Activated B cell treated with CpG ODN at 0.5 μM for 24 hours (primary cell): ENCODE measurements at regions not wholly inside any gene's neighbourhood (a gene's known extent, or its start where the extent isn't known, plus 50 kb on each side); places are given as distances from the start of the nearest gene placed in this dataset.

ENCODE experiments used
- ATAC-seq: fragments of 200-7000 bp; cut with Tn5 transposase; one replicate; pipeline ENCODE4 v1.10.0; 2021; ENCODE audit warnings: low read depth, mild to moderate bottlenecking, moderate library complexity
- CTCF ChIA-PET: fragments of 350-600 bp; sonication (Branson Sonifier 250); formaldehyde crosslinking; loops from one replicate; lab custom pipeline; 2021; ENCODE audit warnings: antibody characterized with exemption; lab: Charles Lee
- POLR2A ChIA-PET: fragments of 350-600 bp; sonication (Branson Sonifier 250); formaldehyde crosslinking; loops from one replicate; lab custom pipeline; 2021; ENCODE audit warnings: antibody characterized with exemption; lab: Charles Lee
- DNase-seq: peaks from one replicate; pipeline ENCODE4 v3.0.0; 2022
- H3K27ac Mint-ChIP-seq: one replicate; pipeline ENCODE4 v1.8.0; 2020; ENCODE audit warnings: mixed read lengths
- H3K27me3 Mint-ChIP-seq: one replicate; pipeline ENCODE4 v1.8.0; 2021; ENCODE audit warnings: mixed read lengths
- H3K36me3 Mint-ChIP-seq: one replicate; pipeline ENCODE4 v1.8.0; 2021; ENCODE audit warnings: low read depth, mixed read lengths
- H3K4me1 Mint-ChIP-seq: one replicate; pipeline ENCODE4 v1.8.0; 2021; ENCODE audit warnings: mixed read lengths
- H3K4me3 Mint-ChIP-seq: one replicate; pipeline ENCODE4 v1.8.0; 2020; ENCODE audit warnings: mild to moderate bottlenecking, mixed read lengths
- H3K9me3 Mint-ChIP-seq: one replicate; pipeline ENCODE4 v1.8.0; 2020; ENCODE audit warnings: mixed read lengths
- intact Hi-C: fragments of 100-400 bp; cut with micrococcal nuclease; formaldehyde crosslinking; loops from one replicate; pipeline ENCODE4 v1.15.1; 2024
- TF ChIP-seq, protein P1 (sequence below): fragments of 200-600 bp; IDR thresholded peaks from one replicate; pipeline ENCODE4 v1.8.0; 2022; ENCODE audit warnings: antibody characterized with exemption, mild to moderate bottlenecking

DNA sequence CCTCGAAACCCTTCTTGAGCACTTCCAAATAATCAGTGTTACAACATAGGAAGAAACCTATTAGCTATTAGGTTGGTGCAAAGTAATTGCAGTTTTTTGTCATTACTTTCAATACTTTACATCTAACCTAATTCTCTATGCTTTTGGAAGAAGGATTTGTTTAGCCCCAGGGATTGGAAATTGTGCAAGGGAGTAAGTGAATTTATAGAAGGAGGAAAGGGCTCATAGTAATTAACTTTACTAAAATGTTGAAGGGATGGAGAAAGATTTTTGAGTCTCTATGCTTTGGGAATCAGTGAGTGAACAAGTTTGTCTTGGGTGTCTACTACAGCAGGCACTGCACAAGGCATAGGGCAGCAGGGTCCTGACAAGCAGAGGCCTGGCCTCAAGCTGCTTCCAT lies 261.1 kb downstream of the EN1 start:
- no peak for DNase-seq
- TF ChIP-seq, protein P1, sequence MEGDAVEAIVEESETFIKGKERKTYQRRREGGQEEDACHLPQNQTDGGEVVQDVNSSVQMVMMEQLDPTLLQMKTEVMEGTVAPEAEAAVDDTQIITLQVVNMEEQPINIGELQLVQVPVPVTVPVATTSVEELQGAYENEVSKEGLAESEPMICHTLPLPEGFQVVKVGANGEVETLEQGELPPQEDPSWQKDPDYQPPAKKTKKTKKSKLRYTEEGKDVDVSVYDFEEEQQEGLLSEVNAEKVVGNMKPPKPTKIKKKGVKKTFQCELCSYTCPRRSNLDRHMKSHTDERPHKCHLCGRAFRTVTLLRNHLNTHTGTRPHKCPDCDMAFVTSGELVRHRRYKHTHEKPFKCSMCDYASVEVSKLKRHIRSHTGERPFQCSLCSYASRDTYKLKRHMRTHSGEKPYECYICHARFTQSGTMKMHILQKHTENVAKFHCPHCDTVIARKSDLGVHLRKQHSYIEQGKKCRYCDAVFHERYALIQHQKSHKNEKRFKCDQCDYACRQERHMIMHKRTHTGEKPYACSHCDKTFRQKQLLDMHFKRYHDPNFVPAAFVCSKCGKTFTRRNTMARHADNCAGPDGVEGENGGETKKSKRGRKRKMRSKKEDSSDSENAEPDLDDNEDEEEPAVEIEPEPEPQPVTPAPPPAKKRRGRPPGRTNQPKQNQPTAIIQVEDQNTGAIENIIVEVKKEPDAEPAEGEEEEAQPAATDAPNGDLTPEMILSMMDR, result no peak
- ChIA-PET POLR2A (no interaction called here), CTCF (no interaction called here)
- H3K27me3 Mint-ChIP-seq, result peaks cover 4% of the 10 kb centered on the region
- H3K4me1 Mint-ChIP-seq, result no peaks in the 10 kb centered on the region
- no peak for ATAC-seq
- H3K27ac Mint-ChIP-seq, result no peak overlapping the region
- H3K9me3 Mint-ChIP-seq, result no peaks in the 10 kb centered on the region
- no peaks in the 10 kb centered on the region for H3K36me3 Mint-ChIP-seq
- intact Hi-C loops, result no loop called here
- H3K4me3 Mint-ChIP-seq, result no peak overlapping the region

DNA sequence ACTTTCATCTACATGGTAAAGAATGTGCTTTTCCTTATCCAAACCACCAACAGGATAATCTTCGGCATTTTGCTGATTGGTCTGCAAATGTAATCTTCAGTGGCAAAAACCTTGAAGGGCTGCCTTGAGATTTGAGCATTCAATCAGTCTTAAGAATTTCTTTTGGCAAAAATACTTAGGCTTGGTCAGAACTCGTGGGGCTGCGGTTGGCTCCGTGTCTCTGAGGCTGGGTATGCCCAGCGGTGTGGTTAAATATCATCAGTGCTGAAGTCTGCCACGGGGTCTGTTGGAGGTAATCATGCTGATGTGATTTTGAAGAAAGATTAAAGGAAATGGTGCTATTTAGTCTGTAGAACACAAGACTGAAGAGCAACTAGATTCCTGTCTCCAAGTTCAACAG lies 262.6 kb downstream of the EN1 start:
- intact Hi-C loops, result no loop called here
- Mint-ChIP-seq H3K27me3 (peaks cover 4% of the 10 kb centered on the region), H3K9me3 (no peaks in the 10 kb centered on the region), H3K4me1 (no peaks in the 10 kb centered on the region), H3K27ac (no peak overlapping the region), H3K4me3 (no peak overlapping the region), H3K36me3 (no peaks in the 10 kb centered on the region)
- CTCF ChIA-PET, result no interaction called here
- POLR2A ChIA-PET, result no interaction called here
- TF ChIP-seq, protein P1, result no peak
- no peak for DNase-seq
- ATAC-seq, result no peak

DNA sequence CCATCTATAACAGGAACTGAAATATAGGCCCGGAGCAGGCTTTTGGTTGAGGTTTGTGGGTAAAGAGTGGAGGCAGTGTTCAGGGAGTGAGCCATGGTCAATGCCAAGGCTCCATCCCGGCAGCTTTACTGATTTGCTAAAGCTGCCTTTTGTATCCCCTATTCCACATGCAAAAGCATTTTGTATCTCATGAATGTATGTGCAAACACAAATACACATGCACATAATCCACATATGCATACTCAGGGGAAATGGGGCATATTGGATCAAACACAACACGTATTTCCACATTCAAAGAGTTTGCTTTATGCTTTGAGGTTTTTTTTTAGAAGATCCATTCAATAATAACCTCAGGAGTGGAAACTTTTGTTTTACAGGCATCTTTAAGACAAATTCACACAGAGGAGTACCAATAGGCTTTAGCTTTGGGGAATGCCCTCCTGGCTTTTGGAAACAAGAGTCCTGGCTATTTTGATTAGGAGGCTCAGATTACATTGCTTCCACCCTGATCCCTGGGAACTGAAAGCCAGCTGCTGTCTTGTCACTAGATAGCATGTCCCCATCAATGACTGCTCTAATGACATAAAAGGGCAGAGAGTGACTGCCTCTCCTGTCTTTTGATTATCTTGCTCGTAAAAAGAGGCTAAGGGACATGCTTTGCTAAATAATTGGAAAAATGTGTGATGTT lies 263.2 kb downstream of the EN1 start:
- no peak for ATAC-seq
- TF ChIP-seq, protein P1, result no peak
- CTCF ChIA-PET, result no interaction called here

GRCh38 chr2:118582058-118582457 lies 265.4 kb downstream of the EN1 start:
- Mint-ChIP-seq H3K9me3 (no peaks in the 10 kb centered on the region), H3K27me3 (peaks cover 2% of the 10 kb centered on the region), H3K36me3 (no peaks in the 10 kb centered on the region), H3K4me3 (no peak overlapping the region), H3K27ac (no peak overlapping the region), H3K4me1 (no peaks in the 10 kb centered on the region)
- DNase-seq, result no peak
- CTCF ChIA-PET, result no interaction called here
- TF ChIP-seq, protein P1, result no peak
- no peak for ATAC-seq
- intact Hi-C loops, result no loop called here
- POLR2A ChIA-PET, result no interaction called here

More for the DNA sequence above, 263.2 kb downstream of the EN1 start:
- intact Hi-C loops, result no loop called here
- Mint-ChIP-seq H3K4me3 (no peak overlapping the region), H3K27ac (no peak overlapping the region), H3K27me3 (peaks cover 2% of the 10 kb centered on the region), H3K36me3 (no peaks in the 10 kb centered on the region), H3K4me1 (no peaks in the 10 kb centered on the region), H3K9me3 (no peaks in the 10 kb centered on the region)
- POLR2A ChIA-PET, result no interaction called here
- no peak for DNase-seq

DNA sequence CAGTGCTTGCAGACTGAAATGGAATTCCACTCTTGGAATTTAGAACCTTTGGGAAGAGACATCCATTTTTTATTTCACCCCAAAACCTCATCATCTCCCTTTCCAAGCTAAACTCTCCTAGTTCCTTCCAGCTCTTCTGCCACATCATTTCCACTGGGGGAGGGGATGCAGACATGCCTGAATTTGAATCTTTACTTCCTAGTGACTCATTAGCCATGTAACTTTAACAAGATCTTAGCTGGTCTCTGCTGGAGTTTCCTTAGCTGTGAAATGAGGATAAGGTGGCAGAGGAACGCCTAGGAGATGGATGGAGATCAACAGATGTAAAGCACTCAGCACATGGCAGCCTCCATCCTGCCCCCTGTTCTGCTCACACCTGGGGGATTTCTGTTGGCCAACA lies 266.8 kb downstream of the EN1 start:
- H3K4me1 Mint-ChIP-seq, result no peaks in the 10 kb centered on the region
- ChIA-PET CTCF (no interaction called here), POLR2A (no interaction called here)
- DNase-seq (no peak), ATAC-seq (no peak)
- peaks cover 2% of the 10 kb centered on the region for H3K27me3 Mint-ChIP-seq
- TF ChIP-seq, protein P1, result no peak
- H3K36me3 Mint-ChIP-seq, result no peaks in the 10 kb centered on the region
- H3K27ac Mint-ChIP-seq, result no peak overlapping the region
- intact Hi-C loops, result no loop called here
- H3K4me3 Mint-ChIP-seq, result no peak overlapping the region
- H3K9me3 Mint-ChIP-seq, result no peaks in the 10 kb centered on the region
